ENCODE measurements at regions not wholly inside any gene's neighbourhood (a gene's known extent, or its start where the extent isn't known, plus 50 kb on each side); places are given as distances from the start of the nearest gene placed in this dataset.
"Not testable (repeated sequence)": the region's sequence is repeated elsewhere in the genome, so short reads cannot be mapped to it uniquely, and the experiment has no call there.

DNA sequence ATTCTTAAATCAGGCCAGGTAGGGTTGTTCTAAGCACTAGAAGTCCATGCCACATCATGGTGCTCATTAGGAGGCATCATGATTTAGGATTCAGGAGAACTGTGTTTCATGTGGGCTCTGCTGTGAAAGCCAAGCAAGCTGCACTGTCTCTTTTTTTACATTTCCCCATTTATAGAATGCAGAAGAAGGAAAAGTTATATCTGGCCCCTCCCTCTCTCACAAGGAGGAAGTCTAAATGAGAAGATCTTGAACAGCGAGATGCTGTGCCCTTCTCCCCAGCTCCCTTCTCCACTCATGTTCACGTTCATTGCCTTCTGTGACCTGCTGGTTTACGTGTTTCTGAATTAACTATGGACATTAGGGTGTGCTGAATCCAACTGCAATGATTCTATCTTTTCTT is 178.5 kb upstream of the RASGRP1 start:
- no peak overlapping the region for H3K4me3 ChIP-seq (ENCODE audit: low read length)
- no peak overlapping the region for H3K9ac ChIP-seq (ENCODE audit: low read length)
- H3K4me1 ChIP-seq (ENCODE audit: control insufficient read depth, insufficient read depth, low read length) = no peaks in the 10 kb centered on the region
- no peaks in the 10 kb centered on the region for H3K9me3 ChIP-seq (ENCODE audit: control insufficient read depth, low read length)
- no peaks in the 10 kb centered on the region for H3K36me3 ChIP-seq (ENCODE audit: control insufficient read depth, insufficient read depth, low read length)
- no peaks in the 10 kb centered on the region for H3K27me3 ChIP-seq (ENCODE audit: control insufficient read depth, insufficient read depth, low read length)

GRCh38 chr15:38745126-38745525 is 180.5 kb upstream of the RASGRP1 start:
- Histone ChIP-seq H3K27me3 (ENCODE audit: control insufficient read depth, insufficient read depth, low read length) (no peaks in the 10 kb centered on the region), H3K4me3 (ENCODE audit: low read length) (no peak overlapping the region), H3K9ac (ENCODE audit: low read length) (no peak overlapping the region), H3K4me1 (ENCODE audit: control insufficient read depth, insufficient read depth, low read length) (no peaks in the 10 kb centered on the region), H3K36me3 (ENCODE audit: control insufficient read depth, insufficient read depth, low read length) (no peaks in the 10 kb centered on the region), H3K9me3 (ENCODE audit: control insufficient read depth, low read length) (no peaks in the 10 kb centered on the region)

DNA sequence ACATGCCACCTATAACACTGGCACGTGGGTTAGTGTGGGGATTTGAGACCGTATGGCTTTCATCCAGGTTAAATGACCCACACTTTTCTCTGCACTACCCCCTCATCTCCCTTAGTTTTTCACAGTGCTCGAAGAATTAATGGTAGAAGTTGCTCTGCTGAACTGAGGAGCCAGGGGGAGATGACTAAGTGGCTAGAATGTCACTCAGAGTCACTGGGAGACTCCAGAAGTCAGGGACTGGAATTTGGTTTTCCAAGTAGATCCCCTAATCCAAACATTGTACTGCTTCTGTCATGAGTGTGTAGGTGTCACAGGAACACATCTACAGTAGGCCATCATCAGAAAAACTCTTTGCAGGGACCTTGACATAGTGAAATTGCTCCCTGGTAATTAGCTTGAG is 181.0 kb upstream of the RASGRP1 start:
- no peaks in the 10 kb centered on the region for H3K27me3 ChIP-seq (ENCODE audit: control insufficient read depth, insufficient read depth, low read length)
- H3K4me1 ChIP-seq (ENCODE audit: control insufficient read depth, insufficient read depth, low read length) = no peaks in the 10 kb centered on the region
- H3K9me3 ChIP-seq (ENCODE audit: control insufficient read depth, low read length) = no peaks in the 10 kb centered on the region
- no peak overlapping the region for H3K9ac ChIP-seq (ENCODE audit: low read length)
- no peaks in the 10 kb centered on the region for H3K36me3 ChIP-seq (ENCODE audit: control insufficient read depth, insufficient read depth, low read length)
- no peak overlapping the region for H3K4me3 ChIP-seq (ENCODE audit: low read length)

DNA sequence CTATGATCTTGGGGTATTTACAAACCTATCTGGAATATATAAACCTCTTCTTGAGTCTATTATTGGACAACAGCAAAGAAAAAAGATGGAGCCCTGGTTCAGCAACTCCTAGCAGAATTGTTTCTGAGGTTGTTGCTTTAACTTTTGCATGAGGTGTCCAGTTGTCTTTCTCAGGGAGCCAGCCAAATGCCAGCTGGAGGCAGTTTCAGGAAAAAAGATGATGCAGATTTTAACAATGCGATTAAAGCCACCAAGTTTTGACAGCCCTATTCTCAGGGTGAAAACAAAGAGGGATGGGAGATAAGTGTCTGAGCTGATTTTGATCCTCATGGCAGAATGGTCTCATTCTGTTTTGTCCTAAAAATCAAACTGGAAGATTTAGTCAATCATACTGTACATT is 181.6 kb upstream of the RASGRP1 start:
- H3K36me3 ChIP-seq (ENCODE audit: control insufficient read depth, insufficient read depth, low read length) = no peaks in the 10 kb centered on the region
- H3K9me3 ChIP-seq (ENCODE audit: control insufficient read depth, low read length) = no peaks in the 10 kb centered on the region
- no peak overlapping the region for H3K9ac ChIP-seq (ENCODE audit: low read length)
- H3K27me3 ChIP-seq (ENCODE audit: control insufficient read depth, insufficient read depth, low read length) = no peaks in the 10 kb centered on the region
- H3K4me1 ChIP-seq (ENCODE audit: control insufficient read depth, insufficient read depth, low read length) = no peaks in the 10 kb centered on the region
- H3K4me3 ChIP-seq (ENCODE audit: low read length) = no peak overlapping the region

- Histone ChIP-seq H3K27me3 (ENCODE audit: control insufficient read depth, insufficient read depth, low read length) (no peaks in the 10 kb centered on the region), H3K9ac (ENCODE audit: low read length) (no peak overlapping the region), H3K4me3 (ENCODE audit: low read length) (no peak overlapping the region), H3K36me3 (ENCODE audit: control insufficient read depth, insufficient read depth, low read length) (no peaks in the 10 kb centered on the region), H3K9me3 (ENCODE audit: control insufficient read depth, low read length) (no peaks in the 10 kb centered on the region), H3K4me1 (ENCODE audit: control insufficient read depth, insufficient read depth, low read length) (no peaks in the 10 kb centered on the region)
Measured at GRCh38 chr15:38748710-38749109, 184.1 kb upstream of the RASGRP1 start.

DNA sequence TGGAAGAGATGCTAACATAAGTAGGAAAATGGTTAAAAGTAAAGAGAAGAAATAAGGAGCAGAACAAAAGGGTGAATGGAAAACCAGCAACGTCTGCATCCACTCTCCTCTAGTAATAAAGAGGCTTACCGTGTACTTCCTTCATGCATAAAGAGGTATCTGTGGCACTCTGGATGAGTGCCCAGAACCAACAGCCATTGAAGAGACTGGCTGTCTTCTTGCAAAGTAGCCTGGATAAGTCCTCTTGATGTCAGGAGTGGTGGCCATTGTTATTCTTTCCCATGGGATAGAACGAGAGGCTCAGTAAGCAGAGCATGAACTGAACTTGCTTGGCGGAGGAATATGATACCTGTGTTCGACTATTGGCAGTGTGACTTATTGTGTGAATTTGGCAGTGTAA is 186.2 kb upstream of the RASGRP1 start:
- H3K4me1 ChIP-seq (ENCODE audit: control insufficient read depth, insufficient read depth, low read length) = no peaks in the 10 kb centered on the region
- no peak overlapping the region for H3K9ac ChIP-seq (ENCODE audit: low read length)
- H3K27me3 ChIP-seq (ENCODE audit: control insufficient read depth, insufficient read depth, low read length) = no peaks in the 10 kb centered on the region
- no peak overlapping the region for H3K4me3 ChIP-seq (ENCODE audit: low read length)
- H3K9me3 ChIP-seq (ENCODE audit: control insufficient read depth, low read length) = no peaks in the 10 kb centered on the region
- no peaks in the 10 kb centered on the region for H3K36me3 ChIP-seq (ENCODE audit: control insufficient read depth, insufficient read depth, low read length)

- no peak overlapping the region for H3K4me3 ChIP-seq (ENCODE audit: low read length)
- H3K4me1 ChIP-seq (ENCODE audit: control insufficient read depth, insufficient read depth, low read length) = no peaks in the 10 kb centered on the region
- H3K36me3 ChIP-seq (ENCODE audit: control insufficient read depth, insufficient read depth, low read length) = no peaks in the 10 kb centered on the region
- H3K9me3 ChIP-seq (ENCODE audit: control insufficient read depth, low read length) = no peaks in the 10 kb centered on the region
- no peaks in the 10 kb centered on the region for H3K27me3 ChIP-seq (ENCODE audit: control insufficient read depth, insufficient read depth, low read length)
- H3K9ac ChIP-seq (ENCODE audit: low read length) = no peak overlapping the region
Measured at GRCh38 chr15:38755718-38756117, 191.1 kb upstream of the RASGRP1 start.

- Histone ChIP-seq H3K4me1 (ENCODE audit: control insufficient read depth, insufficient read depth, low read length) (no peaks in the 10 kb centered on the region), H3K9ac (ENCODE audit: low read length) (no peak overlapping the region), H3K4me3 (ENCODE audit: low read length) (no peak overlapping the region), H3K9me3 (ENCODE audit: control insufficient read depth, low read length) (no peaks in the 10 kb centered on the region), H3K27me3 (ENCODE audit: control insufficient read depth, insufficient read depth, low read length) (no peaks in the 10 kb centered on the region), H3K36me3 (ENCODE audit: control insufficient read depth, insufficient read depth, low read length) (no peaks in the 10 kb centered on the region)
Measured at GRCh38 chr15:38756441-38756840, 191.8 kb upstream of the RASGRP1 start.

GRCh38 chr15:38758043-38758442 is 193.4 kb upstream of the RASGRP1 start:
- no peaks in the 10 kb centered on the region for H3K9me3 ChIP-seq (ENCODE audit: control insufficient read depth, low read length)
- H3K9ac ChIP-seq (ENCODE audit: low read length) = no peak overlapping the region
- H3K36me3 ChIP-seq (ENCODE audit: control insufficient read depth, insufficient read depth, low read length) = no peaks in the 10 kb centered on the region
- no peaks in the 10 kb centered on the region for H3K27me3 ChIP-seq (ENCODE audit: control insufficient read depth, insufficient read depth, low read length)
- H3K4me1 ChIP-seq (ENCODE audit: control insufficient read depth, insufficient read depth, low read length) = no peaks in the 10 kb centered on the region
- H3K4me3 ChIP-seq (ENCODE audit: low read length) = no peak overlapping the region

- no peaks in the 10 kb centered on the region for H3K27me3 ChIP-seq (ENCODE audit: control insufficient read depth, insufficient read depth, low read length)
- H3K9ac ChIP-seq (ENCODE audit: low read length) = no peak overlapping the region
- H3K4me3 ChIP-seq (ENCODE audit: low read length) = no peak overlapping the region
- H3K36me3 ChIP-seq (ENCODE audit: control insufficient read depth, insufficient read depth, low read length) = no peaks in the 10 kb centered on the region
- no peaks in the 10 kb centered on the region for H3K9me3 ChIP-seq (ENCODE audit: control insufficient read depth, low read length)
- no peaks in the 10 kb centered on the region for H3K4me1 ChIP-seq (ENCODE audit: control insufficient read depth, insufficient read depth, low read length)
Measured at GRCh38 chr15:38761681-38762080, 197.1 kb upstream of the RASGRP1 start.

- H3K36me3 ChIP-seq (ENCODE audit: control insufficient read depth, insufficient read depth, low read length) = no peaks in the 10 kb centered on the region
Measured at GRCh38 chr15:38768970-38769369, 204.4 kb upstream of the RASGRP1 start.

GRCh38 chr15:38769492-38769891 is 204.9 kb upstream of the RASGRP1 start:
- Histone ChIP-seq H3K9ac (ENCODE audit: low read length) (no peak overlapping the region), H3K27me3 (ENCODE audit: control insufficient read depth, insufficient read depth, low read length) (no peaks in the 10 kb centered on the region), H3K4me3 (ENCODE audit: low read length) (no peak overlapping the region), H3K4me1 (ENCODE audit: control insufficient read depth, insufficient read depth, low read length) (no peaks in the 10 kb centered on the region), H3K36me3 (ENCODE audit: control insufficient read depth, insufficient read depth, low read length) (no peaks in the 10 kb centered on the region), H3K9me3 (ENCODE audit: control insufficient read depth, low read length) (no peaks in the 10 kb centered on the region)

More at GRCh38 chr15:38768970-38769369, 204.4 kb upstream of the RASGRP1 start:
- Histone ChIP-seq H3K4me3 (ENCODE audit: low read length) (no peak overlapping the region), H3K9ac (ENCODE audit: low read length) (no peak overlapping the region), H3K9me3 (ENCODE audit: control insufficient read depth, low read length) (no peaks in the 10 kb centered on the region), H3K27me3 (ENCODE audit: control insufficient read depth, insufficient read depth, low read length) (no peaks in the 10 kb centered on the region), H3K4me1 (ENCODE audit: control insufficient read depth, insufficient read depth, low read length) (no peaks in the 10 kb centered on the region)

DNA sequence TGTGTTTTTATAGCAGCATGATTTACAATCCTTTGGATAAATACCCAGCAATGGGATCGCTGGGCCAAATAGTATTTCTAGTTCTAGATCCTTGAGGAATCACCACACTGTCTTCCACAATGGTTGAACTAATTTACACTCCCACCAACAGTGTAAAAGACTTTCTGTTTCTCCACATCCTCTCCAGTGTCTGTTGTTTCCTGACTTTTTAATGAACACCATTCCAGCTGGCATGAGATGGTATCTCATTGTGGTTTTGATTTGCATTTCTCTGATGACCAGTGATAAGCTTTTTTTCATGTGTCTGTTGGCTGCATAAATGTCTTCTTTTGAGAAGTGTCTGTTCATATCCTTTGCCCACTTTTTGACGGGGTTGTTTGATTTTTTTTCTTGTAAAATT is 209.5 kb upstream of the RASGRP1 start:
- not testable (repeated sequence) for H3K4me1 ChIP-seq (ENCODE audit: control insufficient read depth, insufficient read depth, low read length); H3K9me3 ChIP-seq (ENCODE audit: control insufficient read depth, low read length); H3K27me3 ChIP-seq (ENCODE audit: control insufficient read depth, insufficient read depth, low read length); H3K9ac ChIP-seq (ENCODE audit: low read length); H3K4me3 ChIP-seq (ENCODE audit: low read length); H3K36me3 ChIP-seq (ENCODE audit: control insufficient read depth, insufficient read depth, low read length)
